ENCODE measurements at regions not wholly inside any gene's neighbourhood (a gene's known extent, or its start where the extent isn't known, plus 50 kb on each side); places are given as distances from the start of the nearest gene placed in this dataset.

- TF ChIP-seq TEAD4 (IDR thresholded peaks at IDR 0.05; ENCODE audit: borderline replicate concordance, insufficient read depth): no peak
- TF ChIP-seq TAF1 (IDR thresholded peaks at IDR 0.05; ENCODE audit: borderline replicate concordance, low read depth, low read length): no peak
- TF ChIP-seq CTCF (IDR thresholded peaks at IDR 0.05): no peak
- no peak for TF ChIP-seq MXI1 (IDR thresholded peaks at IDR 0.05; ENCODE audit: low read depth, low read length)
- no peak for TF ChIP-seq RAD21 (IDR thresholded peaks at IDR 0.05; ENCODE audit: low read length)
- no peak for TF ChIP-seq POLR2AphosphoS5 (IDR thresholded peaks at IDR 0.05; ENCODE audit: low read depth, low read length)
- no peak for TF ChIP-seq EZH2phosphoT487 (IDR thresholded peaks at IDR 0.05; ENCODE audit: borderline replicate concordance, low read depth)
- TF ChIP-seq YY1 (IDR thresholded peaks at IDR 0.05; ENCODE audit: low read depth): no peak
- no peak for TF ChIP-seq RCOR1 (IDR thresholded peaks at IDR 0.05; ENCODE audit: low read length)
- no peak for TF ChIP-seq ZBTB33 (IDR thresholded peaks at IDR 0.05; ENCODE audit: borderline replicate concordance, low read depth)
- TF ChIP-seq EP300 (IDR thresholded peaks at IDR 0.05; ENCODE audit: borderline replicate concordance in 1 of 2, low read depth in 1 of 2, low read length in 1 of 2): no peak
These were observed 705.2 kb downstream of the LRFN5 start for GRCh38 chr14:42311876-42312275.

All from SK-N-SH (cell line).